Stomach (tissue), 8 donors: ENCODE measurements at regions not wholly inside any gene's neighbourhood (a gene's known extent, or its start where the extent isn't known, plus 50 kb on each side); places are given as distances from the start of the nearest gene placed in this dataset.
A peak's percentile ranks its signal among the peaks of the same experiment; 100 is the strongest.

Experiments used
- DNase-seq, 2 donors: peaks; one replicate each; pipeline versions ENCODE4 v3.0.0 to v3.0.0-alpha.2; 2013 to 2019
- H3K27ac ChIP-seq, 5 donors: fragments of 200-600 bp in 4 of 5; sonication (generic) in 4 of 5; one replicate each; pipeline ENCODE4 v1.5.1; 2013 to 2019; ENCODE audit warnings: mild to moderate bottlenecking in 1 of 5, moderate library complexity in 1 of 5
- H3K27me3 ChIP-seq, 3 donors: fragments of 200-600 bp; sonication (generic); one replicate each; pipeline ENCODE4 v1.5.1; 2017 to 2019; ENCODE audit warnings: mixed run types in 1 of 3
- H3K36me3 ChIP-seq, 4 donors: fragments of 200-600 bp; sonication (generic); 1 replicate in 3 of 4; 2 replicates in 1 of 4; pipeline ENCODE4 v1.5.1; 2016 to 2019
- H3K4me1 ChIP-seq, 4 donors: fragments of 200-600 bp; sonication (generic); one replicate each; pipeline ENCODE4 v1.5.1; 2016 to 2019
- H3K4me3 ChIP-seq, 4 donors: fragments of 200-600 bp; sonication (generic) in 3 of 4; one replicate each; pipeline ENCODE4 v1.5.1; 2016 to 2019; ENCODE audit warnings: mild to moderate bottlenecking in 1 of 4
- H3K9me3 ChIP-seq, 4 donors: fragments of 200-600 bp; sonication (generic); one replicate each; pipeline ENCODE4 v1.5.1; 2016 to 2019
- CTCF ChIP-seq, 7 experiments: fragments of 450-650 bp in 4 of 7; fragments of 200-600 bp in 3 of 7; sonication (generic) in 3 of 7; IDR thresholded peaks; one replicate each; pipeline ENCODE4 v1.5.1; 2016 to 2019; ENCODE audit warnings: antibody characterized with exemption in 7 of 7, control low read depth in 2 of 7, mild to moderate bottlenecking in 1 of 7
- EP300 ChIP-seq: sonication (generic); formaldehyde crosslinking; IDR thresholded peaks from one replicate; pipeline ENCODE4 v1.6.1; 2017; ENCODE audit warnings: antibody characterized with exemption
- POLR2A ChIP-seq, 4 donors: fragments of 450-650 bp; IDR thresholded peaks; one replicate each; pipeline ENCODE4 v1.6.1; 2016; ENCODE audit warnings: antibody characterized with exemption in 4 of 4, control low read depth in 2 of 4, mild to moderate bottlenecking in 1 of 4, moderate library complexity in 1 of 4
- POLR2AphosphoS5 ChIP-seq, 3 donors: sonication (generic); formaldehyde crosslinking; IDR thresholded peaks; one replicate each; pipeline ENCODE4 v1.6.1; 2016; ENCODE audit warnings: antibody characterized with exemption in 3 of 3
- WGBS, 5 donors: extraction: QIAGEN DNeasy Blood & Tissue Kit in 3 of 5; methylation state at CpG; one replicate each; pipeline versions ENCODE4 v1.1.5 to v1.1.7; 2013 to 2018; 5-methylcytosine and 5-hydroxymethylcytosine counted together
- intact Hi-C: fragments of 100-400 bp; cut with DNase I; formaldehyde crosslinking; loops from one replicate; pipeline ENCODE4 v1.15.1; 2023; ENCODE audit warnings: low total_unique reads
- donor health status: healthy with polysubstance abuse.
- donor health status: Bipolar disorder and iron deficiency.
- donor health status: healthy.

GRCh38 chr12:33265033-33265731 is 174.4 kb downstream of the SYT10 start:
- Histone ChIP-seq H3K36me3 (no peaks in the 10 kb centered on the region), H3K4me3 (no peak overlapping the region), H3K4me1 (no peaks in the 10 kb centered on the region), H3K27me3 (no peaks in the 10 kb centered on the region), H3K27ac (no peak overlapping the region), H3K9me3 (no peaks in the 10 kb centered on the region)
- intact Hi-C loops, result no loop called here
- DNase-seq, result no peak
- TF ChIP-seq CTCF (IDR thresholded peaks at IDR 0.05), result no peak
- no peak for TF ChIP-seq POLR2A (IDR thresholded peaks at IDR 0.05)
- no peak for TF ChIP-seq POLR2AphosphoS5 (IDR thresholded peaks at IDR 0.05)
- 72 to 94% (median 88%) methylated on average over 1 of the region's 1 CpG for WGBS, 5 donors

- Histone ChIP-seq H3K27ac (no peak overlapping the region), H3K4me1 (no peaks in the 10 kb centered on the region), H3K36me3 (no peaks in the 10 kb centered on the region), H3K9me3 (no peaks in the 10 kb centered on the region), H3K4me3 (no peak overlapping the region), H3K27me3 (no peaks in the 10 kb centered on the region)
- 53 to 74% (median 69%) methylated on average over 1 of the region's 1 CpG for WGBS, 5 donors
- intact Hi-C loops, result no loop called here
- DNase-seq, result peak in 1 of 2 donors; percentile 30
- no peak for TF ChIP-seq POLR2A (IDR thresholded peaks at IDR 0.05)
- no peak for TF ChIP-seq CTCF (IDR thresholded peaks at IDR 0.05)
- no peak for TF ChIP-seq EP300
- TF ChIP-seq POLR2AphosphoS5 (IDR thresholded peaks at IDR 0.05), result no peak
Observed at GRCh38 chr12:33253178-33253577, 186.4 kb downstream of the SYT10 start.

- DNase-seq, result no peak
- Histone ChIP-seq H3K9me3 (no peaks in the 10 kb centered on the region), H3K27me3 (no peaks in the 10 kb centered on the region), H3K4me3 (no peak overlapping the region), H3K27ac (no peak overlapping the region), H3K36me3 (no peaks in the 10 kb centered on the region), H3K4me1 (no peaks in the 10 kb centered on the region)
- no peak for TF ChIP-seq POLR2A (IDR thresholded peaks at IDR 0.05)
- intact Hi-C loops, result no loop called here
Observed at GRCh38 chr12:33251548-33251947, 188.1 kb downstream of the SYT10 start.

GRCh38 chr12:33248364-33248763 is 191.3 kb downstream of the SYT10 start:
- intact Hi-C loops, result no loop called here
- Histone ChIP-seq H3K4me3 (no peak overlapping the region), H3K4me1 (no peaks in the 10 kb centered on the region), H3K36me3 (no peaks in the 10 kb centered on the region), H3K27me3 (no peaks in the 10 kb centered on the region), H3K27ac (no peak overlapping the region), H3K9me3 (no peaks in the 10 kb centered on the region)
- TF ChIP-seq POLR2A (IDR thresholded peaks at IDR 0.05) (no peak), POLR2AphosphoS5 (IDR thresholded peaks at IDR 0.05) (no peak), CTCF (IDR thresholded peaks at IDR 0.05) (no peak)
- 55 to 72% (median 62%) methylated on average over 3 of the region's 3 CpGs for WGBS, 5 donors
- no peak for DNase-seq

GRCh38 chr12:33247625-33248024 is 192.0 kb downstream of the SYT10 start:
- no peak for TF ChIP-seq EP300
- TF ChIP-seq CTCF (IDR thresholded peaks at IDR 0.05), result no peak
- TF ChIP-seq POLR2AphosphoS5 (IDR thresholded peaks at IDR 0.05), result no peak
- no peak for TF ChIP-seq POLR2A (IDR thresholded peaks at IDR 0.05)
- Histone ChIP-seq H3K27ac (no peak overlapping the region), H3K4me3 (no peak overlapping the region), H3K36me3 (no peaks in the 10 kb centered on the region), H3K9me3 (no peaks in the 10 kb centered on the region), H3K4me1 (no peaks in the 10 kb centered on the region), H3K27me3 (no peaks in the 10 kb centered on the region)
- DNase-seq, result no peak
- intact Hi-C loops, result no loop called here
- WGBS, 5 donors, result 43 to 72% (median 53%) methylated on average over 1 of the region's 1 CpG
